Ovary (tissue), 7 donors: ENCODE measurements at regions not wholly inside any gene's neighbourhood (a gene's known extent, or its start where the extent isn't known, plus 50 kb on each side); places are given as distances from the start of the nearest gene placed in this dataset.

Source experiments
- DNase-seq, 5 donors: peaks; one replicate each; pipeline ENCODE4 v3.0.0-alpha.2; 2019 to 2020
- H3K27ac ChIP-seq, 2 donors: fragments of 200-600 bp; one replicate each; pipeline versions ENCODE4 v1.5.1 to v1.8.0; 2019 to 2022
- H3K27me3 ChIP-seq: fragments of 200-600 bp; one replicate; pipeline ENCODE4 v1.8.0; 2022
- H3K36me3 ChIP-seq: fragments of 200-600 bp; sonication (generic); one replicate; pipeline ENCODE4 v1.5.1; 2019
- H3K4me1 ChIP-seq: one replicate; pipeline ENCODE4 v1.8.1; 2013; ENCODE audit warnings: mild to moderate bottlenecking, moderate library complexity; ENCODE audit not compliant: insufficient read depth
- H3K4me3 ChIP-seq: fragments of 200-600 bp; sonication (generic); one replicate; pipeline ENCODE4 v1.5.1; 2017
- H3K9me3 ChIP-seq, 2 donors: fragments of 200-600 bp in 1 of 2; sonication (generic) in 1 of 2; one replicate each; pipeline versions ENCODE4 v1.5.1 to v1.8.1; 2013 to 2019; ENCODE audit warnings: mild to moderate bottlenecking in 1 of 2, moderate library complexity in 1 of 2
- EP300 ChIP-seq: sonication (generic); formaldehyde crosslinking; IDR thresholded peaks from one replicate; pipeline ENCODE4 v1.6.1; 2017; ENCODE audit warnings: antibody characterized with exemption
- POLR2A ChIP-seq: fragments of 450-650 bp; IDR thresholded peaks from one replicate; pipeline ENCODE4 v1.6.1; 2017; ENCODE audit warnings: antibody characterized with exemption, mild to moderate bottlenecking, moderate library complexity
- WGBS, 3 donors: extraction: QIAGEN DNeasy Blood & Tissue Kit in 1 of 3; methylation state at CpG; one replicate each; pipeline versions ENCODE4 v1.1.5 to v1.1.7; 2013 to 2017; 5-methylcytosine and 5-hydroxymethylcytosine counted together
- intact Hi-C, 4 donors: fragments of 100-400 bp; cut with DNase I; formaldehyde crosslinking; loops; one replicate each; pipeline versions ENCODE4 v1.11.0 to v1.15.1; 2022 to 2023
- TF ChIP-seq, protein P1 (sequence below), 3 donors: fragments of 450-650 bp in 2 of 3; fragments of 200-600 bp in 1 of 3; IDR thresholded peaks; one replicate each; pipeline versions ENCODE4 v1.5.1 to v1.8.0; 2016 to 2022; ENCODE audit warnings: antibody characterized with exemption in 3 of 3, mild to moderate bottlenecking in 1 of 3
- donor health status: DM: no; HTN: no; CAD: no; lungs with moderate emphysema.
- donor health status: DM: no; HTN: no; CAD: no.
- donor health status: Bipolar disorder and iron deficiency.
- donor health status: DM: no; HTN: no; CAD: no.
- donor health status: DM: yes; HTN: yes; CAD: no.

- H3K9me3 ChIP-seq = no peaks in the 10 kb centered on the region
- no peaks in the 10 kb centered on the region for H3K4me1 ChIP-seq
- H3K4me3 ChIP-seq = no peak overlapping the region
- H3K36me3 ChIP-seq = no peaks in the 10 kb centered on the region
- H3K27me3 ChIP-seq = no peaks in the 10 kb centered on the region
- TF ChIP-seq POLR2A (no peak), EP300 (no peak)
- TF ChIP-seq, protein P1, sequence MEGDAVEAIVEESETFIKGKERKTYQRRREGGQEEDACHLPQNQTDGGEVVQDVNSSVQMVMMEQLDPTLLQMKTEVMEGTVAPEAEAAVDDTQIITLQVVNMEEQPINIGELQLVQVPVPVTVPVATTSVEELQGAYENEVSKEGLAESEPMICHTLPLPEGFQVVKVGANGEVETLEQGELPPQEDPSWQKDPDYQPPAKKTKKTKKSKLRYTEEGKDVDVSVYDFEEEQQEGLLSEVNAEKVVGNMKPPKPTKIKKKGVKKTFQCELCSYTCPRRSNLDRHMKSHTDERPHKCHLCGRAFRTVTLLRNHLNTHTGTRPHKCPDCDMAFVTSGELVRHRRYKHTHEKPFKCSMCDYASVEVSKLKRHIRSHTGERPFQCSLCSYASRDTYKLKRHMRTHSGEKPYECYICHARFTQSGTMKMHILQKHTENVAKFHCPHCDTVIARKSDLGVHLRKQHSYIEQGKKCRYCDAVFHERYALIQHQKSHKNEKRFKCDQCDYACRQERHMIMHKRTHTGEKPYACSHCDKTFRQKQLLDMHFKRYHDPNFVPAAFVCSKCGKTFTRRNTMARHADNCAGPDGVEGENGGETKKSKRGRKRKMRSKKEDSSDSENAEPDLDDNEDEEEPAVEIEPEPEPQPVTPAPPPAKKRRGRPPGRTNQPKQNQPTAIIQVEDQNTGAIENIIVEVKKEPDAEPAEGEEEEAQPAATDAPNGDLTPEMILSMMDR (IDR thresholded peaks at IDR 0.05) = no peak
- no peak overlapping the region for H3K27ac ChIP-seq
- intact Hi-C loops = no loop called here
- no peak for DNase-seq
- 15 to 34% (median 20%) methylated on average over 2 of the region's 2 CpGs for WGBS, 3 donors
Observed at GRCh38 chr6:147869201-147869600, 360.7 kb downstream of the SAMD5 start.

DNA sequence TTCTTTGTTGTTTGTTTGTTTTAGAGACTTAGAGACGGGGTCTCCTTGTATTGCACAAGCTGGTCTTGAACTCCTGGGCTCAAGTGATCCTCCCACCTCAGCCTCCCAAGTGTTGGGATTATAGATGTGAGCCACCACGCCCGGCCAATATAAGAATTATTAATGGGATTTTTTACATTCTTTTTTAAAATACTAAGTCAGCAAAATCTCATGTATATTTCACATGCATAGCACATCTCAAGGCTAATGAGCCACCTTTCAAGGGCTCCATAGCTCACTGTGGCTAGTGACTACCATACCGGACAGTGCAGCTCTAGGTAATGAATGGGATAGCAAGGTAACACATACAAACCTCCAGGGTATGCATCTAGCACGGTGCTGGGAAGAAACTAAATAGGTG, 361.4 kb downstream of the SAMD5 start:
- no peaks in the 10 kb centered on the region for H3K36me3 ChIP-seq
- H3K9me3 ChIP-seq = no peaks in the 10 kb centered on the region
- H3K4me1 ChIP-seq = no peaks in the 10 kb centered on the region
- no peak overlapping the region for H3K27ac ChIP-seq
- no peaks in the 10 kb centered on the region for H3K27me3 ChIP-seq
- TF ChIP-seq EP300 = no peak
- no peak for TF ChIP-seq POLR2A
- TF ChIP-seq, protein P1 (IDR thresholded peaks at IDR 0.05) = no peak
- H3K4me3 ChIP-seq = no peak overlapping the region
- no peak for DNase-seq
- 93 to 94% (median 93%) methylated on average over 5 of the region's 5 CpGs for WGBS, 3 donors
- intact Hi-C loops = no loop called here

DNA sequence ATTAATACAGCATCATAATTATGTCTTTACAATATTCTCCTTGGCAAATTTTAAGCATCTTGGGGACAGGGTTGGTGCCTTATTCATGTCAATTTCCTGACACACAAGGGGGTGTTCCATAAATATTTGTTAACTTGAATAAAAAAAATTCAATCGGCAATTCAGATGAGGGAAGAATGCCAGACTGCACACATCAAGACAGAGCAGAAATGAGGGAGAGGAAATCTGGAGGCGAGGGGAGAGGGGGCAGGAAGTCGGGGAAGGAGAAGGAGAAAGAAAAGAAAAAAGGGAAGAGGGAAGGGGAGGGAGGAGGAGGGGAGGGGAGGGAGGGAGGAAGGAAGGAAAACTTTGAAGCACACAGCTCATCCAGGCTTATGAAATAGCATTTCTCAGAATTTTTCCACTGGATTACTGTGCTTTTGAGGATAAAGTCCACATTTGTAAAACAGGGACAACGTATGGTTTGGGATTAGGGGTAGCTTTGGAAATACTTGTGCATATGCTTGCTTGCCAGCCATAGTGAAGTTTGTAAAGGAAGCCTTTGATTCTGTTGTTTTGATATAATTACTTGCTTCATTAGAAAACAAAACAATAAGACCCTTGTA, 362.1 kb downstream of the SAMD5 start:
- DNase-seq = no peak
- no peak overlapping the region for H3K27ac ChIP-seq

DNA sequence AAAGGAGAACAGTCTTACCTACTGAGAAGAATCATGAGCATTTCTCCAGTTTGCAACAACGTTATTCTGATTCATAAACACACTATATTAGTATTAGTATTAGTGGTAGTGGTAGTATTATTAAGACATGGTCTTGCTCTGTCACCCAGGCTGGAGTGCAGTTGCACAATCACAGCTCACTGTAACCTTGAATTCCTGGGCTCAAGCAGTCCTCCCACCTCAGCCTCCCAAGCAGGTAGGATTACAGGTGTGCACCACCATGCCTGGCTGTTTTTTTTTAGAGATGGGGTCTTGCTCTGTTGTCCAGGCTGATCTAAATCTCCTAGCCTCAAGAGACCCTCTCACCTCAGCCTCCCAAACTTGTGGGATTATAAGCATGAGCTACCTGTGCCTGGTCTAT, 363.5 kb downstream of the SAMD5 start:
- Histone ChIP-seq H3K4me3 (no peak overlapping the region), H3K9me3 (no peaks in the 10 kb centered on the region), H3K36me3 (no peaks in the 10 kb centered on the region), H3K4me1 (no peaks in the 10 kb centered on the region), H3K27ac (no peak overlapping the region), H3K27me3 (no peaks in the 10 kb centered on the region)
- no peak for DNase-seq
- TF ChIP-seq, protein P1 (IDR thresholded peaks at IDR 0.05) = no peak
- TF ChIP-seq EP300 (no peak), POLR2A (no peak)
- intact Hi-C loops = no loop called here
- WGBS, 3 donors = 84 to 92% (median 91%) methylated on average over 1 of the region's 1 CpG

More for the DNA sequence above, 362.1 kb downstream of the SAMD5 start:
- Histone ChIP-seq H3K4me3 (no peak overlapping the region), H3K4me1 (no peaks in the 10 kb centered on the region), H3K27me3 (no peaks in the 10 kb centered on the region), H3K9me3 (no peaks in the 10 kb centered on the region), H3K36me3 (no peaks in the 10 kb centered on the region)
- TF ChIP-seq POLR2A (no peak), EP300 (no peak)
- TF ChIP-seq, protein P1 (IDR thresholded peaks at IDR 0.05) = no peak
- intact Hi-C loops = no loop called here
- whole genome bisulfite sequencing, 3 donors = 68 to 84% (median 80%) methylated on average over 3 to 4 of the region's 4 CpGs
